NCI-H2107 treated with DMSO at 0.1 percent for 48 hours (cell line): ENCODE measurements at regions not wholly inside any gene's neighbourhood (a gene's known extent, or its start where the extent isn't known, plus 50 kb on each side); places are given as distances from the start of the nearest gene placed in this dataset.

ENCODE experiments used
- DNase-seq: peaks from one replicate; lab custom pipeline; 2025; ENCODE audit not compliant: unreplicated experiment; lab: John Stamatoyannopoulos, UW

DNA sequence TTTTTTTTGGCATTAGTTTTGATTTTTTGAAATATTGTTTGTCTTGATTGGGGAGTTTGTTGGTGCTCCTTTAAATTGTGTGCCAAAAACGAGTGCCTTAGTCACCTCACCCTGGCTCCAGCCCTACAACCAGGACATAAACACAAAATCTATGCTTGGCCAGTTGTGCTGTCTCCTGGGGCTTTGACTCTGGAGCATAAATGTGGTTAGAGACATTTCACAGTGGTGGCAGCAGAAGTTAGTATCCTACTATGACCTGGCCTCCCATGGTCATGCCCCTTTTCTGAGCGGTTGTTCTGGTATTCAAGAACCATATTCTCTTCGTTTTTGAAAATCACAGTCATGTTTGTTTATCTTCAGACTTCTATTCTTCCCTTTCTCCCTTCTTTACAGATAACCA, 70.7 kb upstream of the PSMA6 start:
- no peak for DNase-seq

DNA sequence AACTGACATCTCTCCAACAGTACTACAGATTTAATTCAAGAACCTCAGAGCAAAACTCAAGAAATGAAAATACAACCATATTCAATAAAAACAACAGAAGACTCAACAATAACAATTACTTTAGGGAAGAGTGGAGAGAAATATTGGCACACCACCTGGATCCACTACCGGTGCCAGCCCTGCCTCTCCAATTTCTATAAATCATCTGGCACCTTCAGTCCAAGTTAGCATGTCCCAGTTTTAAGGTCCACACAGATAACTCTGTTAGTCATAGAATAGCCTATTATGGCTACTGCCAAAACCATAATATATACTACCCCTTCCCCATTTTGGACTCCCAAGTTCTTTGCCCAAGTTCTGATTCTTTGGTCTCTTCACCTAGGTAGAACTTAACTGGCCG, 69.9 kb upstream of the PSMA6 start:
- no peak for DNase-seq

DNA sequence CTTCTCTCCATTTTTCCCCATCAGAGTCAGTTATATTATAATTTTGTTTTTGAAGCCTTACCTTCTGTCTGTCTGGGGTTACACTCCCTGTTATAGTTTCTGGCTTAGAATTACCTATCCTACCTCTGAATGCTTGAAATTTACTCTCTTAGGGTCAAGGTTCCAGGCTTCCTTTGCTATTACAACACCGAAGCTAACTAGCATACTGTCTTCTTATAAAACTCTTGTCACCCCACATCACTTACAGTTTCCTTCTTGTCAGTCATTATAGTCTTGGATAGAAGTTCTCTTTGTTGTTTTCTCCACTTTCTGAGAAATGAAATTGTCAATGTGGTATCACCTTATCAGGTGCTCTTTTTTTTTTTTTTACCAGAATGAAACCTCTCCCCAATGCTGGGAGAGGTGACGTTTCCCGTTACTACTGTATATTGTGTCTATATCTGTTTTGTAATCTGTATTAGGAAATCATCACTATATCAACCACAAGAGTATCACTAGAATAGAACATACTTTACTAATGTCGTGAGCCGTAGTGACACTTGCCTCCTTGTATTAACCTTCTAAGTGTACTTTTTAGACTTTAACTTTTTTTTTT, 69.2 kb upstream of the PSMA6 start:
- DNase-seq: no peak

DNA sequence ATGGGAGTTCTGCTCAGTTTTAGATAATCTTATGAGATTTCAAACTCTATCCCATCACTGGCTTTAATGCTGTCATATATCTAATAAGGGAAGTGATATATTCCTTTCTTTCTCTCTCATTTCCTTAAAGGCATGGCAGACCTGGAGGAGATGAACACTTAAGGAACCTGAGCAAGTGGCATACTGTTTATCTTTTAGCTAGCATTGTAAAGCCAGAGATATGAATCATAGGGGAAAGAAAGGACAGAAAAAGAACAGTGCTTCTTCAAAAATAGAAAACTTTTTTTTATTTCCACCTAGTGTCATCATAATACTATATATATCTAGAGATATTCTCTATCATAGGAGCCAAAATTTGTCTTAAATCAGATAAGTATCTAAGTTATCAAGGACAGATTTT, 68.3 kb upstream of the PSMA6 start:
- DNase-seq: no peak

DNA sequence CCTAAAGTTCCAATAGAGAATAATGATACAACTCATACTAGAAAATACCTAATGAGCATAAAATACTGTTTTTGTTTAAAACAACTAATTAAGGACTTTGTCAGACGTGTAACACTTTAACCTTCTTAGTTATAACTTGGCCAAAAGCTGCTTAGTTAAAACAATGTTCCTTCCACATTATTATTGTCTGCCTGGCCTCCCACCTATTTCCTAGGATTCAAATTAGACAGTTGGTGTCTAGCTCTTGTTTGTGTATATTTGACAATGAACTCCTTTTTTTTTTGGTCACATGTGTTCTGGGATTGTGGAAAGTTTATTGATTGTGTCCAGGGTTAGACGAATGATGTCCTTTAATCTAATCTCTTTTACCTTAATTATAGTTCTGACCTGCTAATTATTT, 67.6 kb upstream of the PSMA6 start:
- no peak for DNase-seq

DNA sequence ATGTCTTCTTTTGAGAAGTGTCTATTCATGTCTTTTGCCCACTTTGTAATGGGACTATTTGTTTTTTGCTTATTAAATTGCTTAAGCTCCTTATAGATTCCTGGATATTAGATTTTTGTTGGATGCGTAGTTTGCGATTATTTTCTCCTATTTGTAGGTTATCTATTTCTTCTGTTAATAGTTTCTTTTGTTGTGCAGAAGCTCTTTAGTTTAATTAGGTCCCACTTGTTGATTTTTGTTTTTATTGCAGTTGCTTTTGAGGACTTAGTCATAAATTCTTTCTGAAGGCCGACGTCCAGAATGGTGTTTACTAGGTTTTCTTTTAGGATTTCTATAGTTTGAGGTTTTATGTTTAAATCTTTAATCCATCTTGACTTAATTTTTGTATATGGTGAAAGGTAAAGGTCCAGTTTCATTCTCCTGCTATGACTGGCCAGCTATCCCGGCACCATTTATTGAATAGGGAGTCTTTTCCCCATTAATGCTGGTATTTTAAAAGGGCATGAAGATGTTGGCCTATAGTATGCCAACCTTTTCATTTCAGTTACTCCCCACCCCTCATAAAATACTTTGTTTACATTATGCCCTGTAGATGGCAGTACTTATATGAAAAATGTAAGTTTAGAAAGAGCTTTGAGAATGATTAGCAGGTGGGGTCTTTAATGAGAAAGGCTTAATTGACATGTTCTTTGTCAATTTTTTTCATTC, 62.9 kb upstream of the PSMA6 start:
- peak; percentile 38 for DNase-seq

DNA sequence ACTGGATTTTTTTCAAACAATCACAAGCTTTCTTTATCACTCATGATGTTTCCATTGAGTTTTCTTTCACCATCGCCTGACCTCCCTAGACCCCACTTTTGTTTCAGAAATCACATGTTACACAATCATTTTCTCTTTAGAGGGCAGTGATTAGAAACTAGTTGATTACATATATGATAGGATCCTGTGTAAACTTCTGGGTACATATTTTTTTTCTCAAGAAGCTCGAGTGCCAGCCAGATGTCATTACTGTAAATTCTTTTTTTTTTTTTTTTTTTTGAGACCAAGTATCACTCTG, 62.4 kb upstream of the PSMA6 start:
- no peak for DNase-seq

DNA sequence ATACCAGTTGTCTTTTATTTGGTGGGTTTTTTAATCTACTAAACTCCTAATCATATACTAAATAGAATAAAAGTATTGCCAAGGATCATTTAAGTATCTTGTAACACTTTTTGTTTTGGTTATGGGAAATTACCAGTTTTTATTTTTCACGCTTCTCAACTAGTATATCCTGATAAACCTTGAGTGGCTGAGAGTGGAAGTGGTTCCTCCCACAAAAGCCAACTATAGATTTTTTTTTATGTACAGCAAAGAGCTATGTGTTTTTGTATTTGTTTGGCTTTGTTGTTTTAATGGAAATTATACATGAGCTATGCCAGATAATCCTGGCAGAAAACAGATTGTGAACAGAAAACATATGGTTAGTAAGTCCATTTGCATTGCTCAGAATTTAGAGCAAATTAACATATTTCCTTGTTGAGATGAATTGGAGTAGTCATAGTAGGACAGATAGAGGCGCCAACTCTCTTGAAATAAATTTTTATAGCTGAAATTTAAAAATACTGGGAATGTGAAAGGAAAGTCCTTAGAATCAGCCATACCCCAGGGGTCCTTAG, 60.9 kb upstream of the PSMA6 start:
- DNase-seq: no peak

DNA sequence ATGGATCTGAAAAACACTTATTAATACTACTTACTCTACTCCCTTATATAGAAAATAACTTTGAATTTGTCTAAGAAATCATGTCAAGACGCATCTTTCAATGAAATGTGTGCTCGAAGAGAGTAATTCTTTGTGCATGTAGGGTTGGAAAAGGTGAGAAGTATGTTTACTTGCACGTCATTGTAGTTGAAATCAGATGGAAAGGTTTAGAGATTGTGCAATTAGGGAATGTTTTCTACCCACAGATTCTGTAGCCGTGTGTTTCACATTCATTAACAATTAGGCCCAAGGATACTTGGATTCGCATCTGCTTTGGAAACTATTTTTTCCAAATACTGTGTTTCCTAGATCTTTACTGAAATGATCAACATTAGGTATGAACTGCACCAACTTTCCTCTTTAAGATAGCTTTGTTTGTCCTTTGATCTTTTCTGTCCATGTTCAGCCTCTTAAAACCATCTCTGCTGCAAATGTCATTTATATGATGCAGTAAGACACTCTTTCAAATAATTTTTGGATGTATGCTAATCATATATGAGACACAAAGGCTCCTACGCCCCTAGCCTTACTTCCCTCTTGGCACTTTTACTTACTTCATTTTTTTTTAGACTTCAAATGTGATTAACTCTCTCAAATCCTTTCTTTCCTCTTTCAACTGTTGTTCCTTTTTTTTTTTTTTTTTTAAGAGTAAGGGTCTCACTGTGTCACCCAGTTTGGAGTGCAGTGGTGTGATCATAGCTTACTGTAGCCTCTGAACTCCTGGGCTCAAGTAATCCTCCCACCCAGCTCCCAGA, 58.0 kb upstream of the PSMA6 start:
- no peak for DNase-seq

DNA sequence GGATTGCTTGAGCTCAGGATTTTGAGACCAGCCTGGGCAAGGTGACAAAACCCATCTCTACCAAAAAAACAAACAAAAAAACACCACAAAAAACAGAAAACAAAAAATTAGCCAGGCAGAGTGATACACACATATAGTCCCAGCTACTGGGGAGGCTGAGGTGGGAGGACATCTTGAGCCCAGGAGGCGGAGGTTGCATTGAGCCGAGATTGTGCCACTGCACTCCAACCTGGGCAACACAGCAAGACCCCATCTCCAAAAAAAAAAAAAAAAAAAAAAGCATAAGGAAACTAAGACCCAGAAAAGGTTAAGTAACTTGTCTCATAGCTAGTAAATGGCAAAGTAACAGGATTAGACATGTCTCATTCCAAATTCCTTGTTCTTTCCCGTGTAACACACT, 56.3 kb upstream of the PSMA6 start:
- no peak for DNase-seq

DNA sequence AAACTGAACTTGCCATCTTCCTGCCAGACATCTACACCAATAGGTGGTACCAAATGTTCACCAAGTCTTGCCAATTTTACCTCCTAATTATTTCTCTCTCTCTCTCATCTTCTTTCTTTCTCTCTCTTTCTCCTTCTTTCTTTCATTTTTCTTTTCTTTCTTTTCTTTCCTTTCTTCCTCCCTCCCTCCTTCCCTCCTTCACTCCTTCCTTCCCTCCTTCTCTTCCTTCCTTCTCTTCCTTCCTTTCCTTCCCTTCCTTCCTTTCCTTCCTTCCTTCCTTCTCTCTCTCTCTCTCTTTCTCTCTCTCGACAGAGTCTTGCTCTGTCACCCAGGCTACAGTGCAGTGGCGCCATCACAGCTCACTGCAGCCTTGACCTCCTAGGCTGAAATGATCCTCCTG, 55.4 kb upstream of the PSMA6 start:
- DNase-seq: no peak

DNA sequence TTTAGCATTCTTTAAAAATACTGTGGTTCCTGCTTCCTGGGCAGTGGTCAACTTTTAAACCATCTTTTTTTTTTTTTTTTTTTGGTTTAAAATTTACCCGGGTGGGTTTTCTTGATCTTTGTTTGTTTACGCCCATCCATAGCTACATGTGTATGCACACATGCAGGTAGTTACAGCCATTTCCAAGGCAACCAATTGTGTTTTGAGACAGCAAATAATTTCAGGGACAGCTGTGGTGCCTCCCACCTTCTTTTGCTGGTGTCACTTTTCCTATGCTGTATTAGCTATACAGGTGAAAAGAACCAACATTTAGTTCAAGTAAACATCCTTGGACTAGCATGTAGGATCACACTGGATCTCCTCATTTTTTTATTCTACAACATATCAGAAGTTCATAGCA, 52.0 kb upstream of the PSMA6 start:
- DNase-seq: peak; percentile 25
